BE2C (cell line): ENCODE measurements at regions not wholly inside any gene's neighbourhood (a gene's known extent, or its start where the extent isn't known, plus 50 kb on each side); places are given as distances from the start of the nearest gene placed in this dataset.

Source experiments
- DNase-seq: peaks from one replicate; pipeline ENCODE4 v3.0.0-alpha.2; 2020
- H3K27me3 ChIP-seq: fragments of 250-450 bp; sonication (Bioruptor Pico); 2 replicates; pipeline ENCODE4 v1.5.1; 2020; ENCODE audit warnings: mild to moderate bottlenecking
- H3K36me3 ChIP-seq: fragments of 250-450 bp; sonication (Bioruptor Pico); 2 replicates; pipeline ENCODE4 v1.5.1; 2020; ENCODE audit warnings: mild to moderate bottlenecking
- H3K4me1 ChIP-seq: fragments of 250-450 bp; sonication (Bioruptor Pico); 2 replicates; pipeline ENCODE4 v1.5.1; 2020
- H3K4me3 ChIP-seq: 2 replicates; pipeline ENCODE4 v1.5.1; 2011; ENCODE audit warnings: low read depth, low read length
- H3K9me3 ChIP-seq: fragments of 250-450 bp; sonication (Bioruptor Pico); 2 replicates; pipeline ENCODE4 v1.5.1; 2020
- TF ChIP-seq, protein P1 (sequence below): IDR thresholded peaks from 2 replicates; pipeline ENCODE4 v1.5.1; 2012; ENCODE audit warnings: mild to moderate bottlenecking, low read depth, low read length

DNA sequence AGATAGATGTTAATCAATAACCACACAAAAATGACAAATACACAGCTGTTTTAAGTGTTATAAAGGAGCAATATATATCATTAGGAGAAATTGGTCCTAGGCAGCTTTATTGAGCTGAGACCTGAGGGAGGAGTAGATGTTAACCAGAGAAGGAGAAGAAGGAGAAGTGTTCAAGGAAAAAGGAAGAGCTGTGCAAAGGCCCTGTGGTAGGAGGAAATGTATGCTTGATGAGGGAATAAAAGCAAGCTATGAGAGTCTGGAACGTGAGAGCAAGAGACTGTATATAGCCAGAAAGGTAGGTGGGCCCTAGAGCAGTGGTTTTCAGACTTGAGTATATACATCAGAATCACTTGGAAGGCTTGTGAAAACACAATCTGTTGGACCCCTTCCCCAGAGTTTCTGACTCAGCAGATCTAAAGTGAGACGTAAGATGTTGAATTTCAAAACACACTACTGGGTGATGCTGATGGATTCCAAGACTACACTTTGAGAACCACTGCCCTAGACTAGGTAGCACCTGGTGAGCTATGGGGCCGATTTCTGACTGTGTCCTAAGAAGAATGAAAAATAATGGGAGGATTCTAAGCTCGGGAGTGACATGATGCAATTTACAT lies 342.3 kb upstream of the ADAMTS9 start:
- Histone ChIP-seq H3K4me1 (peaks cover 4% of the 10 kb centered on the region), H3K27me3 (no peaks in the 10 kb centered on the region), H3K9me3 (no peaks in the 10 kb centered on the region), H3K4me3 (no peak overlapping the region), H3K36me3 (no peaks in the 10 kb centered on the region)
- TF ChIP-seq, protein P1, sequence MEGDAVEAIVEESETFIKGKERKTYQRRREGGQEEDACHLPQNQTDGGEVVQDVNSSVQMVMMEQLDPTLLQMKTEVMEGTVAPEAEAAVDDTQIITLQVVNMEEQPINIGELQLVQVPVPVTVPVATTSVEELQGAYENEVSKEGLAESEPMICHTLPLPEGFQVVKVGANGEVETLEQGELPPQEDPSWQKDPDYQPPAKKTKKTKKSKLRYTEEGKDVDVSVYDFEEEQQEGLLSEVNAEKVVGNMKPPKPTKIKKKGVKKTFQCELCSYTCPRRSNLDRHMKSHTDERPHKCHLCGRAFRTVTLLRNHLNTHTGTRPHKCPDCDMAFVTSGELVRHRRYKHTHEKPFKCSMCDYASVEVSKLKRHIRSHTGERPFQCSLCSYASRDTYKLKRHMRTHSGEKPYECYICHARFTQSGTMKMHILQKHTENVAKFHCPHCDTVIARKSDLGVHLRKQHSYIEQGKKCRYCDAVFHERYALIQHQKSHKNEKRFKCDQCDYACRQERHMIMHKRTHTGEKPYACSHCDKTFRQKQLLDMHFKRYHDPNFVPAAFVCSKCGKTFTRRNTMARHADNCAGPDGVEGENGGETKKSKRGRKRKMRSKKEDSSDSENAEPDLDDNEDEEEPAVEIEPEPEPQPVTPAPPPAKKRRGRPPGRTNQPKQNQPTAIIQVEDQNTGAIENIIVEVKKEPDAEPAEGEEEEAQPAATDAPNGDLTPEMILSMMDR = no peak
- DNase-seq = no peak

DNA sequence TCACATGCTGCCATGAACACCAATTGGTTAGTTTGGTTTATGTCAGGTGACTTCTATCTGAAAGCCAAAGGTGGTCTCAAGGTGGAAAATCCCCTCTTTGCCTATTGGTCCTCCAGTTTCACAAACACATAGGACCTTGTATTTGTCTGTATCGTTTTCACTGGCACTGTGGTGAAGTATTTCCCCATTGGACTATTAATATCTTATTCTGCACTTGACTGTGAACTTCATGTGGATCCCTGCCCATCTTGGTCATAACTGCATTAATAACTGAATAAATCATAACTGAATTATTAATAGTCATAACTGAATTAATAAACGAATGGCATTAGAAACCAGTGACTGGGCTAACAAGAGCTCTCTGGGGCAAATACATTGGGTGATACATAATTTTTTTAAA lies 341.3 kb upstream of the ADAMTS9 start:
- Histone ChIP-seq H3K4me3 (no peak overlapping the region), H3K27me3 (no peaks in the 10 kb centered on the region), H3K36me3 (no peaks in the 10 kb centered on the region), H3K9me3 (no peaks in the 10 kb centered on the region), H3K4me1 (no peaks in the 10 kb centered on the region)
- TF ChIP-seq, protein P1 = no peak
- no peak for DNase-seq

DNA sequence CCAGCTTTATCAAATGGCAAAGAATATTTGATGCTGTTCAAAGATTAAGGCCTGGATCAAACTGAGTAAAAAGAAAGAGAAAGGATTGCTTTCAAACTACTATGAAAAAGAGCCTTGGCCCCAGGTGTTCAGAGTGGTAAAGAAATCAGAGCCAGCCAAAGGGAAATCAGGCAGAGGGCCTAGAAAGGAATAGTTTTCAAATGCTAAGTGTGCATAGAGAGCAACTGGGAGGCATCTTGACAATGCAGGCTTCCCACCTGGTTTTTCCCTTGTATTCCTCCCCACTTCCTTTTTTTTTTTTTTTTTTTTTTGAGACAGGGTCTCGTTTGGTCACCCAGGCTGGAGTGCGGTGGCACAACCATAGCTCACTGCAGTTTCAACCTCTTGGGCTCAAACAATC lies 340.2 kb upstream of the ADAMTS9 start:
- DNase-seq = no peak
- Histone ChIP-seq H3K36me3 (no peaks in the 10 kb centered on the region), H3K4me3 (no peak overlapping the region), H3K4me1 (no peaks in the 10 kb centered on the region), H3K27me3 (no peaks in the 10 kb centered on the region), H3K9me3 (no peaks in the 10 kb centered on the region)
- TF ChIP-seq, protein P1 = no peak

DNA sequence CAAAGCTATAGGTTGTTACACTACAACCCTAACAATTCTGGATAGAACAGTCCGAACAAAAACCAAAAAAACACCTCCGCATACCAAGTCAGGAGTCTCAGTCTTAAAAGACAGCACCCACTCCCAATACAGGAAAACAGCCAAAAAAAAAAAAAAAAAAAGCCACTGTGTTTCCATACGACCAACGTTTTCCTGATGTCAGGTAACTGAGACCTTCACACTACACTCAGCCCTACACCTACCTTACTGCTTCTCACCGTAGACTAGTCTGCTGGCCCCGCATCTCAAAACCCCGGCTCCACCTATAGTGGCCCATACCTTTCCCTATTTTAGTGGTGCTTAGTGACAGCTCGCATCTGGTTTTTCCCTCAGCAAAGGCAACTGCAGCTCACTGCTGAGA lies 339.5 kb upstream of the ADAMTS9 start:
- Histone ChIP-seq H3K4me3 (no peak overlapping the region), H3K4me1 (no peaks in the 10 kb centered on the region), H3K27me3 (no peaks in the 10 kb centered on the region), H3K9me3 (no peaks in the 10 kb centered on the region), H3K36me3 (no peaks in the 10 kb centered on the region)
- TF ChIP-seq, protein P1 = no peak
- no peak for DNase-seq

DNA sequence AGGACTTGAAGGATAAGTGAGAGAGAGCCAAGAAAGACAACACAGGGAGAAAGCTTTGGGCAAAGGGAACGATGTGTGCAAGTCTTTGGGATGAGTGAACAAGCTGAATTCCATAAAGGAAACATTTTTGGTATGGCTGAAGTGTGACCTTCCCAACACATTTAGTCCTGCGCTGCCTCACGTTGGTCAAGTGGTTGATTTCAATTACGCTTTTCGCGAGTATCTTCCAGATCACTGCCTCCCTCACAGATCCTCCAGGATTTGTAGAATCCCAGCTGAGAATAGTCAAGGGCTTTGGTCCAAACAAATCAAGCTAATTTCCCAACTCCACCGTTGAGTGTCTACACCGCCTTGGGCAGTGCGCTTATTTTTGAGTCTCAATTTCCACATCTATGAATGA lies 338.4 kb upstream of the ADAMTS9 start:
- no peaks in the 10 kb centered on the region for H3K4me1 ChIP-seq
- TF ChIP-seq, protein P1 = no peak

DNA sequence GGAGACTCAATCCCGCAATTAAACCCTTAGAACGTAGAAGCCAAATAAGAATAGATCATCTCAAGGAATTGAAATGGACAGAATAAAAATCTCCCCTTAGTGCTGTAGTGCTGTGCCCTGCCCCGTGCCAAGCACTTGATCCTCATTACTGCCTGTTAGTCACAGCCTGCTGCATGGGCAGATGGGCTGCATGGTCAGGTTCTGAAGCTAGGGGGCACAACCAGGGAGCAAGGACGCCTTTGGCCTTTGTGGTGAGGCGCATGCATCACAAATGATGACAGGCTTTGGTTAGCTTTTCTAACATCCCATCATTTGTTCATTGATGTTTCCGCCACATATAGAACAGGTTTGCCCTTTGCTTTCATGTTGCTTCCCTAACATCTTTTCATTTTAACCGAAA lies 336.3 kb upstream of the ADAMTS9 start:
- no peak for DNase-seq
- TF ChIP-seq, protein P1 = peak; percentile 22; the same call in 1 of the 2 replicates
- Histone ChIP-seq H3K9me3 (no peaks in the 10 kb centered on the region), H3K4me1 (no peaks in the 10 kb centered on the region), H3K36me3 (no peaks in the 10 kb centered on the region), H3K27me3 (no peaks in the 10 kb centered on the region), H3K4me3 (no peak overlapping the region)

More for the DNA sequence above, 338.4 kb upstream of the ADAMTS9 start:
- DNase-seq = no peak
- no peaks in the 10 kb centered on the region for H3K9me3 ChIP-seq
- no peak overlapping the region for H3K4me3 ChIP-seq
- no peaks in the 10 kb centered on the region for H3K36me3 ChIP-seq
- no peaks in the 10 kb centered on the region for H3K27me3 ChIP-seq
